Amygdala (tissue), 56 donors: ENCODE measurements at regions not wholly inside any gene's neighbourhood (a gene's known extent, or its start where the extent isn't known, plus 50 kb on each side); places are given as distances from the start of the nearest gene placed in this dataset.
A peak's percentile ranks its signal among the peaks of the same experiment; 100 is the strongest.
"Not testable (repeated sequence)": the region's sequence is repeated elsewhere in the genome, so short reads cannot be mapped to it uniquely, and the experiment has no call there.

Experiments
- DNase-seq, 56 donors: peaks; one replicate each; lab custom pipeline; 2025; lab: John Stamatoyannopoulos, UW

- no peak for DNase-seq
Observed at GRCh38 chr5:152606776-152607364, 201.8 kb upstream of the NMUR2 start.

DNA sequence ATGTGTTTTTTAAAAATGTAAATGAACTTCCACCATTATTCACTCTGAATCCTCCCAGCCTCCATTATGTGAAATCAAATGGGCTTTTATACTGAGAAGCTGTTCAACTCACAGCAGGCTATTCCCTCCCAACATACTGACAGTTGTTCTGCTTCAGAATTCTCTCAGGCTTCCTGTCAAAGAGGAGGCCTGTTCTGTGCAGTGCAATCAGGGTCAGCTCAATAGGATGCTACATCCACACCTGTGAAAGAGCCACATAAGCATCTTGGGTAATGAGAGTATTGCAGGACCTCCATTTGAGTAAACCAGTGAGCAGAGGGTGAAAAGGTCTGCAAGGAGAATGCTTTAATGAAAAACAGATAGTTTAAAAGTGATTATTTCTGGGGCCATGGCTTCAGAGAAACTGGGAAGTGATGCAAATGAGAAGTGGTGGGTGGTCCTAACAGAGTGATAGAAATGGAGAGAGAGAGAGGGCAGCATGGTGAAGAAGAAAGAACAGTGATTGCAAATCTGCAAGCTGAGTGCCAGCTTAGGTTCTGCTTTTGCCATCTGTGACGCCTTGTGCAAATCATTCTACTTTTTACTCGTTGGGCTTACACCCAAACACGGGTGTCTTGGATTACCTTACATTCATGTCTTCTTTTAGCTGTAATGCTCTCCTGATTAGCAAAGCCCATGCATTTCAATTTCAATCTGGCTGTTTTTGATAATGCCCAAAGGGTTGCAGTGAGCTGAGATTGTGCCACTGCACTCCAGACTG lies 202.5 kb upstream of the NMUR2 start:
- DNase-seq = no peak

- no peak for DNase-seq
Observed at GRCh38 chr5:152608458-152608857, 203.4 kb upstream of the NMUR2 start.

GRCh38 chr5:152619756-152620155 lies 214.7 kb upstream of the NMUR2 start:
- DNase-seq = no peak

DNA sequence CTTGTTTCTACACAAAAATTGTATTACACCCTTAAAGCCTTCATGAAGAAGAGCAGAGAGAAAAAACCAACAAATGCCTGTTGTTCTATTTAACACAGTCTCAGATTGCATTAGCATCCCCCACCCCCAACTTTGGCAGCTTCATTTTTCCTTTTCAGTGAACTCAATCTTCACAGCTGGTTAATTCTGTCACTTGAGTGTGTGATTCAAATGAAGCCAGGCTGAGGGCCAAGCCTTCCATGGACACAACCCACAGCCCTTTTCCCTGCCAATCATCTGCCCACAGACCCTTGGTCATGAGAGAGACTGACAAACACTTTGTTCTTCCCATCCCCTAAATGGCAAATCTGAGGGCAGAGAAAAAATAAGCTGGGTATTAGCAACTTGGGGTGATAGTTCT lies 217.5 kb upstream of the NMUR2 start:
- DNase-seq = peak in 3 of 56 donors; percentile 2 to 10 (median 8)

DNA sequence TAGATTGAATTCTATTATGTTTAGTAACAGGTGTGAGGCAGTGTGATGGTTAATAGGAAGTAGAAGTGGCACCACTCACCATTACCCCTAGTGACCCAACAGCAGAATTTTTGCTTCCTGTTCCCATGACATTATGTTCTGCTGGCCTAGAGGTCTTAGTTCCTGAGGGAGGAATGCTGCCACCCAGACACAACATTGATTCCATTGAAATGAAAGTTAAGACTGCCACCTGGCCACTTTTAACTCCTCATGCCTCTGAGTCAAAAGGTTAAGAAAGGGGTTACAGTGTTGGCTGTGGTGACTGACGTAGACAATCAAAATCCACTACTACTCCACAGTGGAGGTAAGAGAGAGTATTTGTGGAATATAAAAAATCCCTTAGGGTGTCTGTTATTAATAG lies 218.9 kb upstream of the NMUR2 start:
- no peak for DNase-seq

DNA sequence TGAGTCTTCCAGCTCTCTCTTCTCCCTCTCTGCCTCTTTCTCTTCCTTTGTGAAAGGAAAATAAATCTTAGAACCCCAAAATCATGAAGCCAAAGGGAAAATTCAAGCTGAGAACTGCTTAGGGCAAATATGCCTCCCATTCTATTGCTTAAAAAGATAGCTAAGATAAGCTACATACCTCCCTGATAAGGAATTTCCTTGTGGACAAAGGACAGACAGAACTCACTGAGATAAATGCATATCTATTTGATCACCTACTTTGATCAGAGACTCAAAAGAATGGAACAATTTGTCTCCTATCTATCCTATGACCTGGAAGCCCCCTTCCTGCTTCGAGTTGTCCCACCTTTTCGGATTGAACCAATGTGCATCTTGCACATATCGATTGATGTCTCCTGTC lies 220.6 kb upstream of the NMUR2 start:
- DNase-seq = no peak

- no peak for DNase-seq
Observed at GRCh38 chr5:152631221-152631620, 226.1 kb upstream of the NMUR2 start.

GRCh38 chr5:152632360-152632759 lies 227.3 kb upstream of the NMUR2 start:
- peak in 1 of 56 donors; percentile 19 for DNase-seq

GRCh38 chr5:152634586-152634985 lies 229.5 kb upstream of the NMUR2 start:
- DNase-seq = peak in 35 of 56 donors; percentile 1 to 63 (median 19)

DNA sequence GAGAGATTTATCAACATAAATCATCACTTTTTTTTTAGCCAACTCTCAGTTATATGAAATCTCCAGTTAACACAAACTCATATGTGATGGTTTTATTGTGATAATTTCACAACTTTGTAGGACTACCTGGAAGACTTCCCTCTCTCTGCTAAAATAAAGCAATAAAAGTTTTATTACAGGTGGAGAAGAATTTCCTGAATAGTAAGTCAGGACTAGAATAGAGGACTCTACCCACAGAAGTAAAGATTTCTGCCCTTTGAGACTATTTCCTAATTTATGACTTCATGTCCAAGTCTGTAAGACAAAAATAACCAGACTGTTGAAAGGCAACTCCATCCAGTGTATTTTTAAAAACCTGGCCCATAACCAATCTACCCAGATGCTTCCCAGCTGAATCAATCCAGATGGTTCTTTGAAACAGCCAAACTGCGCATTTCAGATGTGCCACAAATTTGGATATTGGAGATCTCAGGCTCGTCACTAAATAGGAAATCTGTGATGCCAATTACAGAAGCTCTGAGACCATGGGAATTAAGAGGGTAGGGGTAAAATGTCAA lies 234.0 kb upstream of the NMUR2 start:
- DNase-seq = no peak

- DNase-seq = no peak
Observed at GRCh38 chr5:152641970-152642805, 237.1 kb upstream of the NMUR2 start.

DNA sequence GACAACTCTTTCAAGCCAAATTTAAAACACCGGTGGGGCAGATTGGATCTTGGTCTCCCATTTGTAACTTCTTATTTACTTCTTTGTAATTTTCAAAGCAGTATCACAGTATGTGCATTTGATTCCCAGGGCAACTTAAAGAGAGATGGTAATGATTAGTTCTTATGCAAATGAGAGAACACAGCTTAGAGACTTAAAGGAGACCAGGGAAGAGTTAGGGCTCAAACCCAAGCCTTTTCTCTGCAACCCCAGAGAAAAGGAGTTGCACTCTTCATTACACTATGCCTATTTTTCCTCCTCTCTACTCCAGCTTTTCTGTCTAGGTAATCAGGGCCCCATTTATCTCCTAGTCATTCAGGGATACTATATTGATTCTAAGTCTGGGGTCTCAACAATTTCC lies 237.8 kb upstream of the NMUR2 start:
- no peak for DNase-seq

DNA sequence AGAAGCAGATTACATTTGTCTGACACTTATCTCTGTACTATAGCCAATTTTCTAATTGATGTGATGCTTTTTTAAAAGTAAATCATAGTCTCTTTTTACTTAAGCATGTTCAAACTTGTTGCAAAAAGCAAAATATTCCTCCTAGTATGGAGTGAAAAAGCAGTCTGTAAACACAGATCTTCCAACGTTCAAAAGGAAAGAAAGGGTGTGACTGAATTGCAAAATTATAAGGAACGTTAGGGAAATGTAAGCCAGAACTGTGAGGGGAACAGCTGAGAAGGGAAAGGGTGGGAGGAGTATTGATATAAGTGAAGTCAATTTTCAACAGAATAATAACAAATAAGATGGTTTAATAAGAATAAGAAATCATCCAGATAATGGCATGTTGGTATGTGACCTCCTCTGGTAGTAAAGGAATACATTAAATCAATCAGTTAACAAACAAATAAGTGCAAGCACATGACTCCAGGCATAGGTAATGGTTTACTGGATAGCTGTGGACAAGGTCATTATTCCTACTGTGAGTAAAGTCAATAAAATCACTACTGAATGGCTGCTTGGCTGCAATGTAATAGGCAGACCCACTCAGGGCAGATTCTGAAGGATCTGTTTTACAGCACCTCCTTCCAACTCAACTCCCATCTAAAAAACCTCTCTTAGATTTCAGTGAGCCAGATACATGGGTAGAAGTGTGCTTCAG lies 239.1 kb upstream of the NMUR2 start:
- DNase-seq = no peak

GRCh38 chr5:152649609-152650008 lies 244.5 kb upstream of the NMUR2 start:
- no peak for DNase-seq

GRCh38 chr5:152650413-152650812 lies 245.3 kb upstream of the NMUR2 start:
- no peak for DNase-seq

DNA sequence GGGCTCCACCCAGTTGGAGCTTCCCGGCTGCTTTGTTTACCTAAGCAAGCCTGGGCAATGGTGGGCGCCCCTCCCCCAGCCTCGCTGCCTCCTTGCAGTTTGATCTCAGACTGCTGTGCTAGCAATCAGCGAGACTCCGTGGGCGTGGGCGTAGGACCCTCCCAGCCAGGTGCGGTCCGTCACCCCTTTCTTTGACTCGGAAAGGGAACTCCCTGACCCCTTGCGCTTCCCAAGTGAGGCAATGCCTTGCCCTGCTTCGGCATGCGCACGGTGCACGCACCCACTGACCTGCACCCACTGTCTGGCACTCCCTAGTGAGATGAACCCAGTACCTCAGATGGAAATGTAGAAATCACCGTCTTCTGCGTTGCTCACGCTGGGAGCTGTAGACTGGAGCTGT lies 254.4 kb upstream of the NMUR2 start:
- not testable (repeated sequence) for DNase-seq

GRCh38 chr5:152673601-152674000 lies 268.5 kb upstream of the NMUR2 start:
- no peak for DNase-seq

GRCh38 chr5:152674403-152674802 lies 269.3 kb upstream of the NMUR2 start:
- DNase-seq = no peak

GRCh38 chr5:152676196-152676595 lies 271.1 kb upstream of the NMUR2 start:
- no peak for DNase-seq

GRCh38 chr5:152683205-152683604 lies 278.1 kb upstream of the NMUR2 start:
- no peak for DNase-seq
